Stimulated activated CD4-positive, alpha-beta T cell treated with anti-CD3 and anti-CD28 coated beads, Interleukin-1b, Interleukin-23, amount 100 ng/mL, for 24 hours (primary cell): ENCODE measurements at regions not wholly inside any gene's neighbourhood (a gene's known extent, or its start where the extent isn't known, plus 50 kb on each side); places are given as distances from the start of the nearest gene placed in this dataset.

Experiments used
- DNase-seq, 4 experiments: peaks; one replicate each; pipeline ENCODE4 v3.0.0-alpha.2; 2020; ENCODE audit warnings: low read depth in 4 of 4, low spot score in 1 of 4

DNA sequence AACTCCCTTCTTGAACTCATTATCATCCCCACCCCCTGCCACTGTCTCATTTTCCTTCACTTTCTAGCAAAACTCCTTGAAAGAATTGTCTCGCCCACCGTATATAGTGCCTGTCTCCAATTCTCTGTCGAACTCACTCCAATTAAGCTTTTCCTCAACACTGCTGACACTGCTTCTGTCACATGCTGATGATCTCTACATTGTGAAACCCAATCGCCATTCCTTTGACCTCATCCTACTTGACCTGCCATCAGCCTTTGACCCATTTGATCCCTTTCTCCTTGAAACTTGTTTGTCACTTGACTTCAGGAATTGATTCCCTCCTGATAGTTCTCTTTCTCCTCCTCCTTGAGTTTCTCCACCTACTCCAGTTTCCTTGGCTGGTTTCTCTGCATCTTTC lies 54.8 kb downstream of the CCDC71L start:
- no peak for DNase-seq

DNA sequence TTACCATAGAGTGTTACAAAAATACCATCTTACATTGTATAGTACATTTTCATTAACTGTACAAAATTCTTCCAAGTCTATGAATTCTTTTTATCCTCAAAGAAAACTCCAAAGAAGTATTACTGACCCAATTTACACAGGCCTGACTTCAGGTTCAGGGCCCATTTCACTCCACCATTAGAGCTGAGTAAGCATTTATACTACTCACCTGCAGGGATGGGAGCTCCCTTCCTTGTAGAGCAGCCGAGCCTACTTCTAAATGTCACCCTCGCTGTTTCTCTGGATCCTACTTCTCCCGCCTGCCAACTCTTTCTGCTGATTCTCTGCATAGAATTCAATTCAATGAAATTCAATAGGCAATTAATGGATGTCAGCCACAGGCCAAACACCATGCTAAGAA lies 56.0 kb downstream of the CCDC71L start:
- no peak for DNase-seq

DNA sequence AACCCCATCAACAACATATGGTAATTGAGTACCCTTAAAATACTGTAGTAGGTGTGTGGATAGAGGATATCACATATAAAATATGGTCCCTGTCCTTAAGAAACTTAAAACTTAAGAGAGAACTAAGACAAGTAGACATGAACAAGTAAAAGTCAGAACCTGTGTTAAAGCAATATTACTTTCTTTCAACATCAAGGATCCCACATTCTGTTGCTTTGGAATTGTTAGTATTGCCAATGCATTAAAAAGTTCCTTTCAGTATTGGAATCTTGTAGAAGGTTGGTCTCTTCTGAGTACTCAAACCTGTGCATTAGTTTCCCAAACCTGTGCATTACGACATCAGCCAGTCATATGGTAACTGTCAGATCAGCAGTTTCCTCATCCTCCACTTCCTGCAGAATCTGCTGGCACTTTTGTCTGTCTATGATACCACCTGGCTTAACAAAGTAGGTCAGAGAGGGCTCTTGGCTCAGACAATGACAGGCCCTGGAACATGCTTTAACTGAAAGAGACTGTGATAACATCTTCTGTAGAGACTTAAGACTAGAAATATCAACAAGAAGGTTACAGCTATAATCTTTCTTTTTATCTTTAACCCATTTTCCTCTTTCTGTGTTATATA lies 56.5 kb downstream of the CCDC71L start:
- peak in 1 of 4 experiments; percentile 1 for DNase-seq

DNA sequence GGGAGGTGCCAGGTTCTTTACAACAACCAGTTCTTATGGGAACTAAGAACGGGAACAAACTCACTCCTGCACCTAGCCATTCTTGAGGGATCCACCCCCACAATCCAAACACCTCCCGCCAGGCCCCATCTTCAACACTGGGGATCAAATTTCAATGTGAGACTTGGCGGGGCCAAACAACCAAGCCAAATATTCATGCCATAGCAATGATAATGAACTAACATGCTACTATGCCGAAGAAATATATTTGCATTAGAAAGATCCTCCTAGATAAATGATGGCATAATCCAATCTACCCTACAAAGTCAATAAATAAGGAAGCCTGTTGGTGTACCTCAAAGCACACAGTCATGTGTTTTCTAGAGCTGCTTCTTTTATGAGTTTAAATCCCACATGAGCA lies 57.6 kb downstream of the CCDC71L start:
- no peak for DNase-seq

DNA sequence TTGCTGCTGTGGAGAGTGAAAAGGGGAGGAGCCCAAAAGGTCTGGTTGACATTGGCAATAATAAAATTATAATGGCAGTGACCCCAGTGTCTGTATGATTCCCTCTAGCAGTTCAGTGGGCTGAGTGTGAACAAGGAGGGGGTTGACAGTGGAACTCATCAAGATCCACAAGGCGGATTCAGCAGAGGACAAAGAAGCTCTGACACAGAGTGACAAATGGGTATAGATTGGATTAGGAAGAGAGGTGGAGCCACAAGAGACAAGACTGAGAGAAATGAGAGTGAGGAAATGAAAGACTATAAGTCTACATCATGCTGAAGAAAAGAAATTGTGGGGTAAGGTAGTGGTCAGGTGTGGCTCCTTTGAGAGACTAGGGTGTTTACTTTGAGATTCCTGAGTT lies 58.9 kb downstream of the CCDC71L start:
- DNase-seq, result no peak

DNA sequence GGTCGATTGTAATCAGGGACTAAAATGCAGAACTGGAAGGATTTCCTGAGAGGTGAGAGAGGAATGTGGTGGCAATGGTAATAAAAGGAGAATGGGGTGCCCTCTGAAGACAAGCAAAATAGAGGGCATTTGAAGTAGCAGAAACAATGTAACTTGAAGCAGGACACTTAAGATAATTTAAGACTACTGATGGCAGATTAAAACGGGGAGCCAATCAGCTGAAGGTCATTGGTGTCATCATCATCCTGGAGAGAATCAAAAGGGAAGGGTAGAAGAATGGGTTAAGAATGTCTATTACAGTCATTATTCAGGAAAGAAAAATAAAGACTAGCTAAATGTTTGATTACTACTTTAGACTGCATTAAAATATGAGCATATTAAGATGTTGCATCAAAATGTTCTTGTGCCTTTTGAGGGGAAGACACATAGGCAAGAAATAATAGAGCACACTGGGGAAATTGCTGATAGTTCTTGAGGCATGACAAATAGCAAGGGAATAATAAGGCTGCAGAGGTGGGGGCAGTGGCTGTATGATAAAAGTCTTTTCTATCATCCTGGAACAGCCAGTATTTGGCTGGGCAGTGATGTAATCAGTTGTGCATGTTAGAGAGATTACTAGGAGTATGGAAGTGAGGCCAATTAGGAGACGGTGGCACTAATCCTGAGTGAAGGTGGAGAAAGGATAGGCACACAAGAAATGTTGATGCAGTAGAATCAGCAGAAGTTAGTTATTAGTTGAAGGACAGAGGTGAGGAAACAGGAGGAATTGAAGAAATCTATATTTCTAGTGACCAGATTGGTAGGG lies 60.2 kb downstream of the CCDC71L start:
- no peak for DNase-seq

DNA sequence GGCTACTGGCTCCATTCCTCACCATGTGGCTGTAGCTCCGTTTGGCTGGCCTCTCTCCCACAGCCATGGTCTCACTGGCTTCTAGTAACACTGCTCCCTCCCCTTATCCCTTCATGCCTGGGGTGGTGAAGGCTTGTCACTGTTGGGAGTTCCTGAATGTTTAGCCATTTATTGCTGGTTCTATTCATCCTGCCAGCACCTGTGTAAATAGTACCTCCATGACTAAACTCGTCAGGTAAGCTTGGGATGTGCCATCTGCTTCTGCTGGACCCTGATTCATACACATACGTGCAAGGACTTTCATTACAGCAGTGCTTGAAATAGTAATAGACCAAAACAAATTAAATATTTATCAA lies 61.6 kb downstream of the CCDC71L start:
- DNase-seq, result no peak

DNA sequence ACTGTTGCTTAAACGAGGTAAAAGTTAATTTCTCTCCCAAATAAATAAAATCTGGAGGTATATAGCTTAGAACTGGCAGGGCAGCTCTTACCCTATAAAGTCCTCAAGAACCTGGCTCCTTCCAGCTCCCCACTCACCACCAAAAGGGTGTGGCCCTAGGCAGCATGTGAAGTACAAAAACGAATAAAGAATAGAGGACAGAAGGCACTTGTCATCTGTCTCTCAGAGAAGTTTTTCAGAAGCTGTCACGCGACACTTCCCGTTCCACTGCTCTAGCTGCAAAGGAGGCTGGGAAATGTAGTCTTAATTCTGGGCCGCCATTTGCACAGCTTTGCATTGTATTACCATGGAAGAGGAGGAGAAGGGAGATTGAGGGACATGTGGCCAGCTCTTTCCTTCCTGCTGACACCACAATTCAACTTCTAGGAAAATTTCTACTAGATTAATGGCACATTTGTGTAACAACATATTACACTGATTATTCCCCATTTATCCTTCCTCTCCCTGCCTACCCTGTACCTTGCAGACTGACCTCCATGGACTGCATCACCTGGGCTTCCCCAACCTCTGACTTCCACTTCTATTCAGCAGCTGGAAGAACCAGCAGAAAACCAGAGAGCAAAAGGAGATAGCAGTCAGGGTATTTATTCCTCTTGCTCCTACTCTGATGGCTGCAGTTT lies 62.2 kb downstream of the CCDC71L start:
- DNase-seq, result peak; percentile 27 to 47 (median 36)

DNA sequence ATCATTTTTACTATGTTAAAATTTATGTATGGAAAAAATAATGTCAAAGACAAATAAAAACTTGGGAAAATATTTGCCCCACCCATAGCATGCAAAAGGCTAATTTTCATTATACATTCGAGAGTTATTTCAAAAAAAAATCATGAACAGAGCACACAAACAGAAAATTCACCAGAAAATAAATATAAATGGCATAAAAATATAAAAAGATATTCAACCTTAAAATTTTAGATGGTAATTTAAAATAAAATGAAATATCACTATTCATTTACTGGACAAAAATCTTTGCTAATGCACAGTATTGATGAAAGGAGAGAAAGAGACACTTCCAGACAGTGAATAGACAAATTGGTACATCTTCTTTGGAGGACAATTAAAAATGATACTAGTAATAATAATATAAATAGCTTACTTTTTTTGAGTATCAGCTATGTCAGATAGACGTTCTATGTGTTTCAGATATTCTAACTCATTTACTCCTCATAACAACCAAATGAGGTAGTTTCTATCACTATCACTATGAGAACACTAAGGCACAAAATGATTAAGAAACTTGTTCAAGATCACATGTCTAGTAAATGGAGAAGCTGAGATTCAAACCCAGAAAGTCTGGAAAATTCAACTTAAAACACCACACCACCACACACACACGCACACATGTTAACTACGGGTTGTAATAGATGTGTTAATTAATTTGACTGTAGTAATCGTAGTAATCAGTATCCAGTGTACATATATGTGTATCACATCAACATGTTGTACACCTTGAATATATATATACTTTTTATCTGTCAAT lies 63.0 kb downstream of the CCDC71L start:
- no peak for DNase-seq

DNA sequence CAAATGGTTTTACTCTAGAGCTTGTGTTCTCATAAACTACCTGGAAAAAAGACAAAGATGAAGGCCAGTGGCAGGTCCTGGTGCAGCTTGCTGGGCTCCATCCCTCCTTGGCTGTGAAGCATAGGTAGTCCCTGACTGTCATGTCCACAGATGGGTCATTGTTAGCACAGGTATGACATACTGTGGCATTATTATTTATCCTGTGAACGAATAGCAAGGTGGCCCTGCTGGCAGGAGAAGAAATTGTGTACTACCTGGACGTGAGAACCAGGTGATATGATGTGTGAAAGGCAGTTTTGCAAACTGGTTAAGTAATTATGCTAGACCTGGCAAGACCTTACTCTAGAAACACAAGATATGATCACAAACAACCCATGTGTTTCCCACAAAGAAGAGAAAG lies 63.9 kb downstream of the CCDC71L start:
- no peak for DNase-seq

DNA sequence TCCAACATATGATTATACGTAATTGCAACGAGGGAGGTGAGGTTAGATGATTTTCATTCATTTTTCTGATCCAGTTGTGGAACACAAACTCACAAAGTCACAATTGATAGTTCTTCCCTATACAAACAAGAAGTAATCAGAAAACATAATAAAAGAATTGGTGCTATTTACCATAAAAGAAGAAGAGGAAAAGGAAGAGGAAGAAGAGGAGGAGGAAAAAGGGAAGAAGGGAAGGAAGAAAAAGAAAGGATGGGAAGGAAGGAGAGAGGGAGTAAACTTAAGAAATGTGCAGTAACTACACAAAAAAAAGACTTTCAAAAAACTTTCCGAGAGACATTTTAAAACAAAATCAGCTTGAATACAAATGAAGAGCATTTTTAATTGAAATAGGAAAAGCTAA lies 65.0 kb downstream of the CCDC71L start:
- no peak for DNase-seq

DNA sequence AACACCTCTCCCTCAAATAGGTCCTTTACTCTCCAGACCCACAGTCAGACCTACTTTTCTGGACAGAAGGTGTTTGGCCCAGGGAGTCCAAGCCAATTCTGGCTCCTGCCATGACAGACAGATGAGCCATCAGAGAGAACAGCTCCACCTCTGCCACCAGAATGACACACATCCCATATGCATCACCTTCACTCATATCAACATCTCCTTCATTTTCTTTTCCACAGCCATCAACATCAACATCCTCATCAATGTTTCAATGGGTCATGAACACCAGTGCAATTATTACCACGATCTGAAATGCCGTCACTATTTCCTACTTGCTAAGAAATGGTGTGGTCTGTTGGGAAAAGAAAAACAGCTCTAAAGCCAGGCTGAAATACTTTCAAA lies 67.9 kb downstream of the CCDC71L start:
- no peak for DNase-seq

DNA sequence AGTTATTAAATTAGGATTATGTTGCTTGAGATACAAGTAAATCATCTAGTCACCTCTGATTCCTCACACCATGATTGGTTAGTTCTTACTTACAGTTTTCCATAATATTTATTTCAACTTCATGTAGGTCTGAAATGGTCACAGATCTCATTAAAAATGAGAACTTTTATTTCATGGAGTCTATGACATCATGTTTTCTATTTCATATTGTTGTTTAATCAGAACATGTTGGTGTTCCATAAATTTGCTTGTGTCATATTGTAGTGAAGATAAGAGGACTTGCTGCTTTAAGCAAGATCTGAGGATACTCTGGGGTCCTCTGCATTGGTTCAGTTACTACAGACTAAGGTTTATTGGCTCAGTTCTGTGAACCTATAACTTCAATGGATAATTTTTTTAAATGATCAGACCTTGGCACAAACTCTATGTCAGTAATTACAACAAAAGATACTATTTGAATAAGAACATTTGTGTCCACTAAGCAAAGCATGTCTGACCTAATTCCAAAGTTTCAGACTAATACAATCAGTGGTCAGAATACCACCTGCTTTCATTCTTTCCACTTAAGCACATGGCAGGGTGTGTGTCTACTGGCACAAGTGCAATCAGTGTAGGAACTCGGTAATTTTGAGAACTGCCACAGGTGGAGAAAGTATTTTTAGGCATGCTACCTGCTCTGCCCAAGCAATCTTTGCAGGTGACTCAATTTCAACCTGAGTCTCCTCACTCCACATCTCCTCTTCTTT lies 68.5 kb downstream of the CCDC71L start:
- no peak for DNase-seq

DNA sequence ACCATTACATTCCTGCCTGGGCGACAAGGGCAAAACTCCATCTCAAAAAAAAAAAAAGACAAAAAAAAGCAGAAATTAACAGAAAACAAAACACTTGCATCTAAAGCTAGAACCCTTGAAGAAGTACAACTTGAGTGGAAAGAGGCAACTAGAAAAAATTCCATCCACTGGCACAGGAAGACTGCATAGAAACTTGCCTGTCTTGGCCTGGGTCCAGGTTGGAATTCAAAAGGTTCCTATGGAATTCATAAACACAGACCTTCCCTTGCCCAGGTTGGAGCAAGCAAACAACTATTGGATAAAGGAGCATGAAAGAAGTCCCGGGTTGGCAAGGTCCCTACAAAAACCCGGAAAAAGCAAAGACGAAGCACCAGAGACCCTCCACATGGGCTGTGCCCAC lies 69.8 kb downstream of the CCDC71L start:
- DNase-seq, result no peak

DNA sequence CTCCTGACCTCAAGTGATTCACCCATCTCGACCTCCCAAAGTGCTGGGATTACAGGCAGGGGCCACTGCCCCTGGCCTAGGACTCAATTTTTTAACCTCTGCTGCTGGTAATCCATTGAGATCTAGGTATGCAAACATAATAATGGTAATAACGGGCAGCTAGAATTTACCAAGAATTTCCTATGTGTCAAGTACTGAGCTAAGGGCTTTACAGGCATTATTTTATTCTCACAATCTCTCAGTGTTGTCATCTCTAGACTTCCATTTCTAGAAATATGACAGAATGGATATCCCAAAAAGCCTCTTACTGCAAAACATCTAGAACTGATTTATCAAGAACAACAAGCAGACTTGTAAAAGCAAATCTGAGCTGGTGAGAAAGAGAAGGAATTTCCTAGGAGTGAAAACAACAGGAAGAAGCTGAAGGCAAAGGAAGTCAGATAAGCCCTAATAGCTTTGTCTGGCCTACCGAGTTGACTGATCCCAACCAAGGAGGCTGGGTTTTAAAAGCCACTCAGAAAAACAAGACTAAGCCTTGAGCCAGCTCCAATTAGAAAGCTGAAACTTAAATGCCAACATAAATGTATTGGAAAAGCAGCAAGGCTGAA lies 70.6 kb downstream of the CCDC71L start:
- no peak for DNase-seq

DNA sequence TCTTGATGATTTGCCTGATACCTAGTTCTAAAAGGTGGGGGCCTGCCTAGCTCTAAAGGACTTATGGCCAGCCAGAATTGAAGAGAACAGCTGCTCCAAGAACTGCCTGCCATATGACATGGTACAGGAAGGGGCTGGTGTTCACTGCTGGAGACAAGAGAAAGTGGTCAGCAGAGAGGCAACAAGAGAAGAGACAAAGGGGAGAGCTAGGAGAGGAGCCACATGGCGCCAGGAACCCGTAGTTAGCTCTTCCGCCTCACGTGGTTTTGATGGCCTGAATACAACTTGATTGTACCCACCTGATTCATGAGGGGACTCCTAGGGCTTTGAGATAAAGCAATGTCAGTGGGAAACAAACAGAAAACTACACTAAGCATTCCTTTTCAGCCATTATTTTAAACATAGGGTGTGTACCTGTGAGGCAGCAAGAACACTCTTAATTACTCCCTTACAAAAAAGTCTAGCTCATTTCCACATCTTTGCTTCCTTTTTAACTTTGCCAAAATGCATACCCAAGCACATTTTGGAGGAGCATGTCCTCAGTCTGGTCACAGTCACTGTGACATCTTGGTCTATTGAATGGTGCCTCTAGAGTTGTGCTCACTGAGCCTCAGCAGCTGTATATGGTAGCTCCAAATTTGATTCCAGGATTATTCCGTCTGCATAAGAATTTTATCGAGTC lies 71.6 kb downstream of the CCDC71L start:
- no peak for DNase-seq

DNA sequence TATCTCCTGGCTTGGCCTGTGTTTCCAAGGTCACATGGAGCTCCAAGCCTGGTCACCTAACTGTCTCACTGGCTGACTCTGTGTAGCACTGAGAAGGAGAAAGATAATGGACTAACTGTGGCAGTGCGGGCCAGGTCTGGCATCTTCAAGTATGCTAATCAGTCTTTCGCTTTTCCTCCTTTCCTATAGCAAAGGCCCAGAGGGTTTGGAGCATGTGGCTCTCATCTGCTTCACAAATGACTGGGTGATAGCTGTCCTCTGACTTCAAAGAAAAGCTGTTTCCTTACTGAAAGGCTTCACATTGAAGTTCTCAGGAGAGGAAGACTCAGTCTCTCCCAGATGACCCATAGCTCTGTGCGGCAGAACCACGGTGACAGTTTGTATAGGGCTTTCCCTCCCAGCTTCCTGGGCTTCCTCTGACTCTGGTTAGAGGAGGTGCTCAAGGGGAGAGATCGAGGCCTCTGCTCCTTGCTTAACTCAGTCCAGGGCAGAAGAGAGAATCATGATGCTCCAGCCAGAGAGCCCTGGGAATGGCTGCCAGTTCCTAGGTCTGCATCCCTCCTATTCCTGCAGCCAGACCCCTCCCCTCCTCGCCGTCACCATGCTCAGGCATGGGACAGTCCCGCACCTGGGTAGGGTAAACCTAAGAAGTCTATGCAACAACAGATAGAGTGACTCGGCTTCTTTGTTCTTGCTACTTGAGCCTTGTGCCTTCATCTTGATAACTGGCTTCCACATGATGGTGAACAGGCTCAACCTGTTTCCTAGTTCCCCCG lies 72.3 kb downstream of the CCDC71L start:
- no peak for DNase-seq

DNA sequence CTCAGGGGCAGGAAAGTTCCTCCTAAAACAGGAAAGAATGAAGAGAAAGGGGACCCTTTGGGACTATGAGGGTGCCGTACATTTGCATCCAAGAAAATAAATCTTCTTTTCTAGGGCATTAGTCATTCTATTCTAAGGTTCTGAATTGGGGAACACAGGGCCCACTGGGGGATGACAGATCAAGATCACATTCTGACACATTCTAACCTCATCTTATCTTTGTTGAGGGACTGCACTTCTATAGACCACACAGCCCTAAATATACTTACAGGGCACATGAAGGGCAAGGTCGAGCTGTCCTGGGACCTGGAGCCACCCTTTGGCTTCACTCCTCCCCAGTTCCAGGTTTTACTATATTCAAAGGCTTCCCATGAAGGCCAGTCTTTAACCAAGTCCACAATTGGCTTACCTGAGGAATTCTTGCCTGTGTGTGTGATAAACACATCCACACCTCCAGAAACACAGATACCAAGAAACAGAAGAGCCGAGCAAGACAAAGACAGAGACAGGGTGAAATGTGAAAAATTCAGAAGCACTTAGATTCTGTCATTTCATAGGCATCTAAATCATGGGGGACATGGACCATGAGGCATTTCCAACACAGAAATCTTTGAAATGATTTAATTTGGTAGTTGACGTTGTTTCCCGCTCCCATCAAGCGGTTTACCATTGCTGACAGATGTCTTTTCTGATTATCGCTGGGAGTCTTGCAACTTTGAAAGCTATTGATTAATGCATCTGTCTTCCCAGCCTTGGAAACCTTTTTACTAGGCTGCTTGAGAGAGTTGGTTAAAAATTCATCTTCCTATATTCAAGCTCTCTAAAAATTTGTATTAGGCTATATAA lies 75.8 kb downstream of the CCDC71L start:
- no peak for DNase-seq
